Natural killer cell (primary cell): ENCODE measurements at regions not wholly inside any gene's neighbourhood (a gene's known extent, or its start where the extent isn't known, plus 50 kb on each side); places are given as distances from the start of the nearest gene placed in this dataset.

Source experiments
- ATAC-seq, 3 donors: fragments of 150-1000 bp in 2 of 3; fragments of 200-7000 bp in 1 of 3; cut with Tn5 transposase; 1 replicate in 1 of 3; 2 replicates in 2 of 3; pipeline ENCODE4 v1.10.0; 2021; ENCODE audit warnings: mild to moderate bottlenecking in 2 of 3, moderate library complexity in 2 of 3
- DNase-seq, 2 donors: peaks; one replicate each; pipeline versions ENCODE4 v3.0.0 to v3.0.0-alpha.2; 2013 to 2021; ENCODE audit warnings: mixed read lengths in 1 of 2
- H3K27ac ChIP-seq: one replicate; pipeline ENCODE4 v1.5.1; 2013; ENCODE audit warnings: mild to moderate bottlenecking, low read length
- H3K27me3 ChIP-seq: one replicate; pipeline ENCODE4 v1.6.1; 2013; ENCODE audit warnings: low read length; ENCODE audit not compliant: control insufficient read depth, insufficient read depth
- H3K36me3 ChIP-seq: one replicate; pipeline ENCODE4 v1.6.1; 2013; ENCODE audit warnings: low read length; ENCODE audit not compliant: control insufficient read depth, insufficient read depth
- H3K4me1 ChIP-seq: one replicate; pipeline ENCODE4 v1.6.1; 2013; ENCODE audit warnings: low read length; ENCODE audit not compliant: control insufficient read depth, insufficient read depth
- H3K4me3 ChIP-seq: one replicate; pipeline ENCODE4 v1.5.1; 2013; ENCODE audit warnings: low read length
- H3K9me3 ChIP-seq: one replicate; pipeline ENCODE4 v1.6.1; 2013; ENCODE audit warnings: low read length; ENCODE audit not compliant: control insufficient read depth, insufficient read depth
- H3K27ac Mint-ChIP-seq, 2 donors: one replicate each; pipeline ENCODE4 v1.8.0; 2022; ENCODE audit warnings: mild to moderate bottlenecking in 2 of 2, mixed read lengths in 2 of 2, moderate library complexity in 1 of 2
- H3K27me3 Mint-ChIP-seq, 2 donors: one replicate each; pipeline ENCODE4 v1.8.0; 2022; ENCODE audit warnings: low read depth in 2 of 2, mixed read lengths in 2 of 2
- H3K36me3 Mint-ChIP-seq: one replicate; pipeline ENCODE4 v1.8.0; 2022; ENCODE audit warnings: mixed read lengths
- H3K4me1 Mint-ChIP-seq, 2 donors: one replicate each; pipeline ENCODE4 v1.8.0; 2022; ENCODE audit warnings: mixed read lengths in 2 of 2
- H3K4me3 Mint-ChIP-seq: one replicate; pipeline ENCODE4 v1.8.0; 2022; ENCODE audit warnings: mild to moderate bottlenecking, moderate library complexity, mixed read lengths
- H3K9me3 Mint-ChIP-seq, 2 donors: one replicate each; pipeline ENCODE4 v1.8.0; 2022; ENCODE audit warnings: mixed read lengths in 2 of 2
- WGBS: methylation state at CpG from one replicate; pipeline ENCODE4 v1.1.7; 2013; ENCODE audit warnings: missing lambda C conversion rate; ENCODE audit not compliant: insufficient coverage; 5-methylcytosine and 5-hydroxymethylcytosine counted together
- intact Hi-C: fragments of 100-400 bp; cut with micrococcal nuclease; formaldehyde crosslinking; loops from one replicate; pipeline ENCODE4 v1.14.2; 2022
- TF ChIP-seq, protein P1 (sequence below): fragments of 200-600 bp; IDR thresholded peaks from one replicate; pipeline ENCODE4 v1.8.0; 2022; ENCODE audit warnings: antibody characterized with exemption

DNA sequence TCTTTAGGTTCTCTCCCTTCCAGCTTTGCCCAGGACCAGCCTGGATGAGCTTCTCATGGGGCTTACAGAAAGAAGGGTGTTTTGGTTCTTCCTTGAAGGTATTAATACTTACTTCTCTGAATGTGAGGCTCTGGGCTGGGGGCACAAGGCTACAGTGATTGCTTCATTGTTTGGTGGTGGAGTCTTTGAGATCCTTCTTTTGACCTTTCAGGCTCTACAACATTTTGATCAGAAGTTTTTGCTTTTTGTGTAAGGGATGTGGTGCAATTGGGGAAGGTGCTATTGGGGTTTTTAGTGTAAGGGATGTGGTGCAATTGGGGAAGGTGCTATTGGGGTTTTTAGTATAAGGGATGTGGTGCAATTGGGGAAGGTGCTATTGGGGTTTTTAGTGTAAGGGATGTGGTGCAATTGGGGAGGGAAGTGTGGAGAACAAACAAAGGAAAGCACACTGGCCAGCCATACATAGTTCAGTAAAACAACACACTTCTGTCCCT, 103.6 kb upstream of the IVNS1ABP start:
- Histone ChIP-seq H3K36me3 (no peaks in the 10 kb centered on the region), H3K27ac (peak overlapping the region; percentile 78)
- peak overlapping the region; percentile 84 to 98 for H3K27ac Mint-ChIP-seq

DNA sequence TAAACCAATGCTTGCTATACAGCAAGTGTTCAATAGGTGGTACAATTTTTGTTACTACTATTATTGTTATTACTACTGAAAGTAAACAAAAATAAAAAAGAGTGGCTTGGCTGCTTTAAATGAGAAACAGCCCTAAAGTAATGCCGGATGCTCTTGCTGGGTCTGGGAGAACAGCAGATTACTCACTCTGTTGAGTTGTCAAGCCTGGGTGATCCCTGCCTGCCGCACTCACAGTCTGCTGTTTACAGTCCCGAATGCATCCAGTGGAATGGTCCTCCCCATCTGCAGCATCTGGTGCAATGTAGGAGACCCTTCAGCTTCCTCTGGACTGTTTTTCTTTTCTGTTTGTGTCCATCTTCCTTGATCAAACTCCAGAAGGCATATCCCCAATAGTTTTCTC, 102.7 kb upstream of the IVNS1ABP start:
- Histone ChIP-seq H3K4me1 (peaks cover 31% of the 10 kb centered on the region), H3K36me3 (no peaks in the 10 kb centered on the region), H3K27ac (peak overlapping the region; percentile 65), H3K9me3 (no peaks in the 10 kb centered on the region), H3K27me3 (no peaks in the 10 kb centered on the region), H3K4me3 (no peak overlapping the region)
- TF ChIP-seq, protein P1, sequence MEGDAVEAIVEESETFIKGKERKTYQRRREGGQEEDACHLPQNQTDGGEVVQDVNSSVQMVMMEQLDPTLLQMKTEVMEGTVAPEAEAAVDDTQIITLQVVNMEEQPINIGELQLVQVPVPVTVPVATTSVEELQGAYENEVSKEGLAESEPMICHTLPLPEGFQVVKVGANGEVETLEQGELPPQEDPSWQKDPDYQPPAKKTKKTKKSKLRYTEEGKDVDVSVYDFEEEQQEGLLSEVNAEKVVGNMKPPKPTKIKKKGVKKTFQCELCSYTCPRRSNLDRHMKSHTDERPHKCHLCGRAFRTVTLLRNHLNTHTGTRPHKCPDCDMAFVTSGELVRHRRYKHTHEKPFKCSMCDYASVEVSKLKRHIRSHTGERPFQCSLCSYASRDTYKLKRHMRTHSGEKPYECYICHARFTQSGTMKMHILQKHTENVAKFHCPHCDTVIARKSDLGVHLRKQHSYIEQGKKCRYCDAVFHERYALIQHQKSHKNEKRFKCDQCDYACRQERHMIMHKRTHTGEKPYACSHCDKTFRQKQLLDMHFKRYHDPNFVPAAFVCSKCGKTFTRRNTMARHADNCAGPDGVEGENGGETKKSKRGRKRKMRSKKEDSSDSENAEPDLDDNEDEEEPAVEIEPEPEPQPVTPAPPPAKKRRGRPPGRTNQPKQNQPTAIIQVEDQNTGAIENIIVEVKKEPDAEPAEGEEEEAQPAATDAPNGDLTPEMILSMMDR = no peak
- ATAC-seq (no peak), DNase-seq (no peak)
- no peaks in the 10 kb centered on the region for H3K36me3 Mint-ChIP-seq
- no peaks in the 10 kb centered on the region for H3K27me3 Mint-ChIP-seq
- WGBS = 83% methylated on average over 3 of the region's 3 CpGs
- H3K27ac Mint-ChIP-seq = peak overlapping the region; percentile 84 to 98
- intact Hi-C loops = loop anchor here (1.0 to 10.0 kb wide), 4 partner anchors 81 to 375 kb away; partner anchors contain the start of genes IVNS1ABP and RNF2
- no peaks in the 10 kb centered on the region for H3K9me3 Mint-ChIP-seq
- peaks cover 52 to 62% of the 10 kb centered on the region in 2 donors for H3K4me1 Mint-ChIP-seq
- peak overlapping the region; percentile 81 for H3K4me3 Mint-ChIP-seq

More for the DNA sequence above, 103.6 kb upstream of the IVNS1ABP start:
- TF ChIP-seq, protein P1 = no peak
- H3K36me3 Mint-ChIP-seq = no peaks in the 10 kb centered on the region
- Histone ChIP-seq H3K27me3 (no peaks in the 10 kb centered on the region), H3K4me1 (peaks cover 31% of the 10 kb centered on the region), H3K4me3 (no peak overlapping the region), H3K9me3 (no peaks in the 10 kb centered on the region)
- ATAC-seq (peak; percentile 85 to 91 (median 91)), DNase-seq (peak; percentile 26 to 72)
- peaks cover 58 to 67% of the 10 kb centered on the region in 2 donors for H3K4me1 Mint-ChIP-seq
- H3K9me3 Mint-ChIP-seq = no peaks in the 10 kb centered on the region
- H3K4me3 Mint-ChIP-seq = peak overlapping the region; percentile 81
- no peaks in the 10 kb centered on the region for H3K27me3 Mint-ChIP-seq
- intact Hi-C loops = loop anchor here (1.0 to 10.0 kb wide), 6 partner anchors 20 to 376 kb away; partner anchors contain the start of genes IVNS1ABP and RNF2

DNA sequence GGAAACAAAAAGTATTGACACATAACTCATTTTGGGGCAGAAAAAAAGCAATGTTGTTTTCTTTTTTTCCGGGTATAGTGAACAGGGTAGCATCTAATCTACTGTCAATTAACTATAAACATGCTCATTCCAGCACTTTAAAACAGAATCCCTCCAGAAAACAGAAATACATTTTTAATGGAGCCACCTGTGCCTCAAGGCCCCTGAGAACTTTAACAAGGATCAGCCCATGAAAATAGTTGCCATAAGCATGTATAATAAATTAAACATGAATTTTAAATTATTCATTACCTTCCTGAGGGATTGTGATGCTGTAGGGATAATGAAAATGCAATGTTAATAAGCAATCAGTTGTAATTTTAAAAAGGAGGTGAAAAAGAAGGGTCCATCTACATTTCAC, 101.4 kb upstream of the IVNS1ABP start:
- DNase-seq (no peak), ATAC-seq (no peak)
- Mint-ChIP-seq H3K4me3 (no peak overlapping the region), H3K27ac (no peak overlapping the region), H3K9me3 (no peaks in the 10 kb centered on the region), H3K27me3 (no peaks in the 10 kb centered on the region), H3K36me3 (no peaks in the 10 kb centered on the region), H3K4me1 (peaks cover 50 to 60% of the 10 kb centered on the region in 2 donors)
- intact Hi-C loops = no loop called here
- no peak overlapping the region for H3K27ac ChIP-seq
- H3K9me3 ChIP-seq = no peaks in the 10 kb centered on the region
- no peak overlapping the region for H3K4me3 ChIP-seq
- H3K4me1 ChIP-seq = peaks cover 32% of the 10 kb centered on the region
- no peaks in the 10 kb centered on the region for H3K36me3 ChIP-seq
- WGBS = 90% methylated on average over 1 of the region's 1 CpG
- TF ChIP-seq, protein P1 = no peak
- no peaks in the 10 kb centered on the region for H3K27me3 ChIP-seq
